Hepatocyte (in vitro differentiated cells): ENCODE measurements at regions not wholly inside any gene's neighbourhood (a gene's known extent, or its start where the extent isn't known, plus 50 kb on each side); places are given as distances from the start of the nearest gene placed in this dataset.

Source experiments
- CTCF ChIP-seq: fragments of 200-600 bp; sonication (generic); IDR thresholded peaks from 2 replicates; pipeline ENCODE4 v1.5.1; 2016; ENCODE audit warnings: antibody characterized with exemption, mild to moderate bottlenecking; ENCODE audit not compliant: poor library complexity
- EZH2 ChIP-seq: fragments of 200-600 bp; sonication (generic); IDR thresholded peaks from 2 replicates; pipeline ENCODE4 v1.6.1; 2016; ENCODE audit warnings: antibody characterized with exemption, mild to moderate bottlenecking, borderline replicate concordance
- EZH2phosphoT487 ChIP-seq: fragments of 200-600 bp; sonication (generic); IDR thresholded peaks from one replicate; pipeline ENCODE4 v1.6.1; 2018; ENCODE audit warnings: antibody characterized with exemption, mild to moderate bottlenecking, low read depth, moderate library complexity; ENCODE audit not compliant: unreplicated experiment, severe bottlenecking

GRCh38 chr3:23746441-23746840 lies 59.3 kb upstream of the UBE2E1 start:
- TF ChIP-seq CTCF (no peak), EZH2 (no peak), EZH2phosphoT487 (no peak)
